SK-N-SH (cell line): ENCODE measurements at regions not wholly inside any gene's neighbourhood (a gene's known extent, or its start where the extent isn't known, plus 50 kb on each side); places are given as distances from the start of the nearest gene placed in this dataset.
"Not testable (repeated sequence)": the region's sequence is repeated elsewhere in the genome, so short reads cannot be mapped to it uniquely, and the experiment has no call there.

Experiments used
- CTCF ChIA-PET: fragments of 300-600, 350-600 bp; formaldehyde crosslinking; extraction: SDS; loops from one replicate; lab custom pipeline; 2021; lab: Yijun Ruan, JAX
- POLR2A ChIA-PET: fragments of 350-600 bp; sonication (Branson Sonifier 250); formaldehyde crosslinking; extraction: SDS; loops from one replicate; lab custom pipeline; 2020; ENCODE audit warnings: antibody characterized with exemption, inconsistent platforms; lab: Yijun Ruan, JAX
- DNase-seq: peaks from one replicate; pipeline ENCODE4 v3.0.0; 2012
- H2AFZ ChIP-seq: fragments of 200-600 bp; sonication (generic); 2 replicates; pipeline ENCODE4 v1.8.1; 2016; ENCODE audit warnings: antibody characterized with exemption, mild to moderate bottlenecking, low read depth
- H3F3A ChIP-seq: fragments of 200-600 bp; sonication (generic); replicated peaks from 2 replicates; pipeline ENCODE3; 2016; ENCODE audit warnings: antibody characterized with exemption, mild to moderate bottlenecking; ENCODE audit not compliant: insufficient read depth
- H3K27ac ChIP-seq, 2 experiments: fragments of 200-500 bp in 1 of 2; fragments of 200-600 bp in 1 of 2; sonication (Bioruptor generic) in 1 of 2; sonication (generic), shearing (Covaris generic) in 1 of 2; 2 replicates each; pipeline versions ENCODE4 v1.5.1 to v1.6.1; 2014 to 2016; ENCODE audit warnings: low read depth in 2 of 2, inconsistent platforms in 1 of 2, low read length in 1 of 2, mild to moderate bottlenecking in 1 of 2, mixed read lengths in 1 of 2
- H3K27me3 ChIP-seq: fragments of 200-600 bp; sonication (generic), shearing (Covaris generic); 2 replicates; pipeline ENCODE4 v1.6.1; 2016; ENCODE audit warnings: mixed run types; ENCODE audit not compliant: insufficient read depth
- H3K36me3 ChIP-seq, 2 experiments: fragments of 200-500 bp in 1 of 2; fragments of 200-600 bp in 1 of 2; sonication (Bioruptor generic) in 1 of 2; sonication (generic) in 1 of 2; replicated peaks in 1 of 2; 2 replicates each; pipeline versions ENCODE3 to v1.5.1; 2014 to 2016; ENCODE audit warnings: low read length in 1 of 2, mild to moderate bottlenecking in 1 of 2; ENCODE audit not compliant: insufficient read depth in 2 of 2, control insufficient read depth in 1 of 2
- H3K4me1 ChIP-seq, 2 experiments: fragments of 200-500 bp in 1 of 2; fragments of 200-600 bp in 1 of 2; sonication (Bioruptor generic) in 1 of 2; sonication (generic), shearing (Covaris generic) in 1 of 2; 2 replicates each; pipeline versions ENCODE4 v1.5.1 to v1.6.1; 2014 to 2016; ENCODE audit warnings: low read depth in 1 of 2, low read length in 1 of 2, mixed run types in 1 of 2; ENCODE audit not compliant: insufficient read depth in 2 of 2, control insufficient read depth in 1 of 2
- H3K4me2 ChIP-seq: fragments of 200-600 bp; sonication (generic), shearing (Covaris generic); 2 replicates; pipeline ENCODE4 v1.6.1; 2017; ENCODE audit warnings: mixed run types
- H3K4me3 ChIP-seq, 2 experiments: fragments of 200-500 bp in 1 of 2; fragments of 200-600 bp in 1 of 2; sonication (Bioruptor generic) in 1 of 2; sonication (generic), shearing (Covaris generic) in 1 of 2; 2 replicates each; pipeline versions ENCODE4 v1.5.1 to v1.8.1; 2014 to 2016; ENCODE audit warnings: low read depth in 2 of 2, inconsistent platforms in 1 of 2, low read length in 1 of 2, mild to moderate bottlenecking in 1 of 2, mixed read lengths in 1 of 2, moderate library complexity in 1 of 2
- H3K79me2 ChIP-seq: fragments of 200-600 bp; sonication (generic); 2 replicates; pipeline ENCODE4 v1.8.1; 2017; ENCODE audit warnings: mild to moderate bottlenecking; ENCODE audit not compliant: insufficient read depth
- H3K9ac ChIP-seq: fragments of 200-600 bp; sonication (generic); 2 replicates; pipeline ENCODE4 v1.6.1; 2017; ENCODE audit warnings: mixed run types
- H3K9me2 ChIP-seq: fragments of 200-600 bp; sonication (generic); 2 replicates; pipeline ENCODE4 v1.6.1; 2017; ENCODE audit warnings: mixed run types
- H3K9me3 ChIP-seq: fragments of 200-600 bp; sonication (generic); 2 replicates; pipeline ENCODE4 v1.6.1; 2017; ENCODE audit warnings: mixed run types, mild to moderate bottlenecking, moderate library complexity
- H4K20me1 ChIP-seq: fragments of 200-600 bp; sonication (generic); 2 replicates; pipeline ENCODE4 v1.6.1; 2017; ENCODE audit warnings: mild to moderate bottlenecking, mixed run types; ENCODE audit not compliant: insufficient read depth
- EP300 ChIP-seq, 2 experiments: IDR thresholded peaks; 2 replicates each; pipeline versions ENCODE4 v1.4.0 to v1.6.1; 2012; ENCODE audit warnings: borderline replicate concordance in 1 of 2, low read depth in 1 of 2, low read length in 1 of 2
- EZH2phosphoT487 ChIP-seq: fragments of 200-600 bp; sonication (generic); IDR thresholded peaks from 2 replicates; pipeline ENCODE4 v1.6.1; 2017; ENCODE audit warnings: low read depth, mixed run types, mild to moderate bottlenecking, antibody characterized with exemption, moderate library complexity, borderline replicate concordance
- FOXJ3 ChIP-seq: sonication (generic); formaldehyde crosslinking; IDR thresholded peaks from 2 replicates; pipeline ENCODE4 v1.5.1; 2020; ENCODE audit warnings: mild to moderate bottlenecking, missing genetic modification reagents
- FOXM1 ChIP-seq: IDR thresholded peaks from 2 replicates; pipeline ENCODE4 v1.4.0; 2012; ENCODE audit warnings: low read depth, mild to moderate bottlenecking
- GATA2 ChIP-seq: sonication (generic); formaldehyde crosslinking; IDR thresholded peaks from 2 replicates; pipeline ENCODE4 v1.5.0; 2020; ENCODE audit warnings: mild to moderate bottlenecking, missing genetic modification reagents
- MEF2A ChIP-seq: IDR thresholded peaks from 2 replicates; pipeline ENCODE4 v1.4.0; 2012; ENCODE audit warnings: low read depth, borderline replicate concordance
- PBX3 ChIP-seq: IDR thresholded peaks from 2 replicates; pipeline ENCODE4; 2012
- RAD21 ChIP-seq: IDR thresholded peaks from 2 replicates; pipeline ENCODE4 v1.6.1; 2012; ENCODE audit warnings: mild to moderate bottlenecking, low read length
- REST ChIP-seq: IDR thresholded peaks from 2 replicates; pipeline ENCODE4 v1.6.1; 2012; ENCODE audit warnings: mild to moderate bottlenecking, low read depth, low read length, moderate library complexity
- SMC3 ChIP-seq: IDR thresholded peaks from 2 replicates; pipeline ENCODE4 v1.6.1; 2012; ENCODE audit warnings: low read depth, low read length, improper control_type of control experiment
- TAF1 ChIP-seq: IDR thresholded peaks from 2 replicates; pipeline ENCODE4 v1.6.1; 2012; ENCODE audit warnings: low read depth, mild to moderate bottlenecking, low read length, moderate library complexity, borderline replicate concordance
- TEAD4 ChIP-seq: IDR thresholded peaks from 2 replicates; pipeline ENCODE4 v1.4.0; 2012; ENCODE audit warnings: mild to moderate bottlenecking, borderline replicate concordance; ENCODE audit not compliant: insufficient read depth
- USF1 ChIP-seq: IDR thresholded peaks from 2 replicates; pipeline ENCODE4 v1.4.0; 2012; ENCODE audit warnings: low read depth, borderline replicate concordance
- YY1 ChIP-seq: IDR thresholded peaks from 2 replicates; pipeline ENCODE4 v1.4.0; 2012; ENCODE audit warnings: low read depth, mild to moderate bottlenecking
- WGBS: methylation state at CpG from one replicate; pipeline ENCODE4 v1.1.6; 2017; ENCODE audit warnings: low lambda C conversion rate; 5-methylcytosine and 5-hydroxymethylcytosine counted together
- TF ChIP-seq, protein P1 (sequence below): fragments of 150-350 bp; IDR thresholded peaks from 2 replicates; pipeline ENCODE4 v1.6.1; 2017; ENCODE audit warnings: antibody characterized with exemption, low read length, low read depth, borderline replicate concordance

DNA sequence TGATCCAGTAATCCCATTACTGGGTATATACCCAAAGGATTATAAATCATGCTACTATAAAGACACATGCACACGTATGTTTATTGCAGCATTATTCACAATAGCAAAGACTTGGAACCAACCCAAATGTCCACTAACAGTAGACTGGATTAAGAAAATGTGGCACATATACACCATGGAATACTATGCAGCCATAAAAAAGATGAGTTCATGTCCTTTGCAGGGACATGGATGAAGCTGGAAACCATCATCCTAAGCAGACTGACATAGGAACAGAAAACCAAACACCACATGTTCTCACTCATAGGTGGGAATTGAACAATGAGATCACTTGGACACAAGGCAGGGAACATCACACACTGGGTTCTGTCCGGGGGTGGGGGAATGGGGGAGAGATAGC is 277.1 kb downstream of the COG6 start:
- H3K9me3 ChIP-seq, H3K4me1 ChIP-seq, H3K9ac ChIP-seq, H3K27ac ChIP-seq, H3K79me2 ChIP-seq, H3K4me3 ChIP-seq, CTCF ChIA-PET, H3F3A ChIP-seq, POLR2A ChIA-PET, H3K4me2 ChIP-seq, H2AFZ ChIP-seq, H4K20me1 ChIP-seq, DNase-seq, H3K36me3 ChIP-seq, H3K9me2 ChIP-seq, H3K27me3 ChIP-seq: not testable (repeated sequence)
- WGBS: 27% methylated on average over 2 of the region's 2 CpGs

DNA sequence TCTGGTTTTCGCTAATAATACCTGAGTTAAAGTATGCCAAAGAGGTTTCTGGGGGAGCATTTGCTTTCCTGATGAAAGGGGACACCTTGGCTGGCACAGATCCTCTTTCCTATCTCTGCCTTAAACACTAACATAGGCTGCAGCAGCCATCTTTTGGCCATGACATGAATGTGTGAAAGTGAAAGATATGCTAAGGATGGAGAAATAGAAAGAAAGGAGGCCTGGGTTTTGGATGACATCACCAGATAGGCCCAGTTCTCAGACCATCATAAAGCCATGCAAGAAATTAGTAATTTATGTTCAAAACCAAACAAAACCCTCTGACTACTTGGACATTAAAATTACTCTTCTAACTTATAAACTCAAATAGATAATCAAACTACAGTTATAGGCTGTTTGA is 279.7 kb downstream of the COG6 start:
- Histone ChIP-seq H3K4me3 (no peak overlapping the region), H3K4me1 (peaks cover 0 to 2% of the 10 kb centered on the region in 2 experiments; a peak in 3 of 4 replicates), H3K9me3 (no peaks in the 10 kb centered on the region), H3F3A (no peaks in the 10 kb centered on the region), H3K36me3 (no peaks in the 10 kb centered on the region), H3K4me2 (no peak overlapping the region), H3K27me3 (no peaks in the 10 kb centered on the region), H3K79me2 (no peaks in the 10 kb centered on the region), H3K9me2 (no peaks in the 10 kb centered on the region), H3K27ac (no peak overlapping the region), H4K20me1 (no peaks in the 10 kb centered on the region), H2AFZ (no peak overlapping the region), H3K9ac (no peak overlapping the region)
- CTCF ChIA-PET: interaction anchor here (1.2 kb wide), 1 partner anchor 8 kb away, joined by 3 read pairs; no protein-coding TSS in a partner anchor
- WGBS: 6% methylated on average over 1 of the region's 1 CpG
- TF ChIP-seq SMC3 (no peak), RAD21 (no peak), FOXJ3 (no peak), TAF1 (no peak), REST (no peak), YY1 (no peak), MEF2A (no peak), FOXM1 (no peak), EP300 (IDR thresholded peaks at IDR 0.05; ENCODE audit: borderline replicate concordance in 1 of 2, low read depth in 1 of 2, low read length in 1 of 2) (no peak), EZH2phosphoT487 (no peak), PBX3 (no peak), GATA2 (no peak), USF1 (no peak), TEAD4 (no peak)
- TF ChIP-seq, protein P1, sequence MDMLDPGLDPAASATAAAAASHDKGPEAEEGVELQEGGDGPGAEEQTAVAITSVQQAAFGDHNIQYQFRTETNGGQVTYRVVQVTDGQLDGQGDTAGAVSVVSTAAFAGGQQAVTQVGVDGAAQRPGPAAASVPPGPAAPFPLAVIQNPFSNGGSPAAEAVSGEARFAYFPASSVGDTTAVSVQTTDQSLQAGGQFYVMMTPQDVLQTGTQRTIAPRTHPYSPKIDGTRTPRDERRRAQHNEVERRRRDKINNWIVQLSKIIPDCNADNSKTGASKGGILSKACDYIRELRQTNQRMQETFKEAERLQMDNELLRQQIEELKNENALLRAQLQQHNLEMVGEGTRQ: no peak
- DNase-seq: no peak
- POLR2A ChIA-PET: no interaction called here
